ENCODE measurements at regions not wholly inside any gene's neighbourhood (a gene's known extent, or its start where the extent isn't known, plus 50 kb on each side); places are given as distances from the start of the nearest gene placed in this dataset.

DNA sequence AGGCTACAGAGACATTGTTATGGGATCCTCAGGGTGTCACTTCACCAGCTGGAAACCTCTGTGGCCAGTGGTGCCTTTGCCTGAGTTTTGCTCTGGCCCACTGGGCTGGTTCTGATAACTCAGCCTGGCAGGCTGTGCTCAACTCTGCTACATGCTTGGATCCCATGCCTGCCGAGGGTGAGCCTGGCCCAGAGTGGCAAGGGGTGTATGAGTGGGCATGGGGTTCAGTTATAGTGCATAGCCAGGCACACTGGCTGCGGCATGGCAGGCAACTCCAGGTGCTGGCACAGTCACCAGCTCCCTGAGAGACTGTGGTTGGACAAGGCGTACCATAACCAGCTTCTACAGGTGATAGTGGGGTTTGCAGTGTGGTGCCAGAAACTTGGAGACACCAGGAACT is 107.0 kb upstream of the PCDH15 start:
- no peak for TF ChIP-seq POLR2AphosphoS5 (IDR thresholded peaks at IDR 0.05)
- TF ChIP-seq, protein P1, sequence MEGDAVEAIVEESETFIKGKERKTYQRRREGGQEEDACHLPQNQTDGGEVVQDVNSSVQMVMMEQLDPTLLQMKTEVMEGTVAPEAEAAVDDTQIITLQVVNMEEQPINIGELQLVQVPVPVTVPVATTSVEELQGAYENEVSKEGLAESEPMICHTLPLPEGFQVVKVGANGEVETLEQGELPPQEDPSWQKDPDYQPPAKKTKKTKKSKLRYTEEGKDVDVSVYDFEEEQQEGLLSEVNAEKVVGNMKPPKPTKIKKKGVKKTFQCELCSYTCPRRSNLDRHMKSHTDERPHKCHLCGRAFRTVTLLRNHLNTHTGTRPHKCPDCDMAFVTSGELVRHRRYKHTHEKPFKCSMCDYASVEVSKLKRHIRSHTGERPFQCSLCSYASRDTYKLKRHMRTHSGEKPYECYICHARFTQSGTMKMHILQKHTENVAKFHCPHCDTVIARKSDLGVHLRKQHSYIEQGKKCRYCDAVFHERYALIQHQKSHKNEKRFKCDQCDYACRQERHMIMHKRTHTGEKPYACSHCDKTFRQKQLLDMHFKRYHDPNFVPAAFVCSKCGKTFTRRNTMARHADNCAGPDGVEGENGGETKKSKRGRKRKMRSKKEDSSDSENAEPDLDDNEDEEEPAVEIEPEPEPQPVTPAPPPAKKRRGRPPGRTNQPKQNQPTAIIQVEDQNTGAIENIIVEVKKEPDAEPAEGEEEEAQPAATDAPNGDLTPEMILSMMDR (IDR thresholded peaks at IDR 0.05) = no peak

Measured in prostate gland (tissue), 2 donors.